PFSK-1 (cell line): ENCODE measurements at regions not wholly inside any gene's neighbourhood (a gene's known extent, or its start where the extent isn't known, plus 50 kb on each side); places are given as distances from the start of the nearest gene placed in this dataset.

Experiments
- POLR2AphosphoS5 ChIP-seq: IDR thresholded peaks from 2 replicates; pipeline ENCODE4 v1.6.1; 2012; ENCODE audit warnings: low read depth, mild to moderate bottlenecking, control low read depth, low read length, moderate library complexity
- SIN3A ChIP-seq: IDR thresholded peaks from 2 replicates; pipeline ENCODE4 v1.6.1; 2012; ENCODE audit warnings: mild to moderate bottlenecking, low read length, moderate library complexity, borderline replicate concordance; ENCODE audit not compliant: insufficient read depth
- TAF1 ChIP-seq: IDR thresholded peaks from 2 replicates; pipeline ENCODE4 v1.6.1; 2012; ENCODE audit warnings: low read length, control low read depth, borderline replicate concordance; ENCODE audit not compliant: insufficient read depth
- TF ChIP-seq, protein P1 (sequence below), 2 experiments: IDR thresholded peaks; 2 replicates each; pipeline versions ENCODE4 v1.6.1 to v1.8.0; 2011 to 2012; ENCODE audit warnings: low read depth in 2 of 2, low read length in 2 of 2, control low read depth in 1 of 2, inconsistent platforms in 1 of 2, mild to moderate bottlenecking in 1 of 2, moderate library complexity in 1 of 2; ENCODE audit not compliant: insufficient read depth in 1 of 2

GRCh38 chr22:49370627-49371301 is 456.9 kb downstream of the BRD1 start:
- TF ChIP-seq POLR2AphosphoS5 (no peak), TAF1 (no peak), SIN3A (no peak)
- TF ChIP-seq, protein P1, sequence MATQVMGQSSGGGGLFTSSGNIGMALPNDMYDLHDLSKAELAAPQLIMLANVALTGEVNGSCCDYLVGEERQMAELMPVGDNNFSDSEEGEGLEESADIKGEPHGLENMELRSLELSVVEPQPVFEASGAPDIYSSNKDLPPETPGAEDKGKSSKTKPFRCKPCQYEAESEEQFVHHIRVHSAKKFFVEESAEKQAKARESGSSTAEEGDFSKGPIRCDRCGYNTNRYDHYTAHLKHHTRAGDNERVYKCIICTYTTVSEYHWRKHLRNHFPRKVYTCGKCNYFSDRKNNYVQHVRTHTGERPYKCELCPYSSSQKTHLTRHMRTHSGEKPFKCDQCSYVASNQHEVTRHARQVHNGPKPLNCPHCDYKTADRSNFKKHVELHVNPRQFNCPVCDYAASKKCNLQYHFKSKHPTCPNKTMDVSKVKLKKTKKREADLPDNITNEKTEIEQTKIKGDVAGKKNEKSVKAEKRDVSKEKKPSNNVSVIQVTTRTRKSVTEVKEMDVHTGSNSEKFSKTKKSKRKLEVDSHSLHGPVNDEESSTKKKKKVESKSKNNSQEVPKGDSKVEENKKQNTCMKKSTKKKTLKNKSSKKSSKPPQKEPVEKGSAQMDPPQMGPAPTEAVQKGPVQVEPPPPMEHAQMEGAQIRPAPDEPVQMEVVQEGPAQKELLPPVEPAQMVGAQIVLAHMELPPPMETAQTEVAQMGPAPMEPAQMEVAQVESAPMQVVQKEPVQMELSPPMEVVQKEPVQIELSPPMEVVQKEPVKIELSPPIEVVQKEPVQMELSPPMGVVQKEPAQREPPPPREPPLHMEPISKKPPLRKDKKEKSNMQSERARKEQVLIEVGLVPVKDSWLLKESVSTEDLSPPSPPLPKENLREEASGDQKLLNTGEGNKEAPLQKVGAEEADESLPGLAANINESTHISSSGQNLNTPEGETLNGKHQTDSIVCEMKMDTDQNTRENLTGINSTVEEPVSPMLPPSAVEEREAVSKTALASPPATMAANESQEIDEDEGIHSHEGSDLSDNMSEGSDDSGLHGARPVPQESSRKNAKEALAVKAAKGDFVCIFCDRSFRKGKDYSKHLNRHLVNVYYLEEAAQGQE (IDR thresholded peaks at IDR 0.05; ENCODE audit: insufficient read depth in 1 of 2, low read depth in 2 of 2, low read length in 2 of 2) = no peak
